MCF 10A (cell line): ENCODE measurements at regions not wholly inside any gene's neighbourhood (a gene's known extent, or its start where the extent isn't known, plus 50 kb on each side); places are given as distances from the start of the nearest gene placed in this dataset.
A peak's percentile ranks its signal among the peaks of the same experiment; 100 is the strongest.

Source experiments
- BruUV-seq: library from RNA; stranded (reverse); fragments of 400-500 nt; replicated peaks from 2 replicates; lab custom pipeline; 2021; lab: Mats Ljungman, UMichigan
- CTCF ChIA-PET: fragments of 300-600 bp; sonication (Branson Sonifier 250); formaldehyde crosslinking; extraction: SDS; loops from one replicate; lab custom pipeline; 2021; ENCODE audit warnings: antibody characterized with exemption, inconsistent platforms; lab: Yijun Ruan, JAX
- POLR2A ChIA-PET: fragments of 300-600, 350-650 bp; sonication (Branson Sonifier 250); formaldehyde crosslinking; extraction: SDS; loops from one replicate; lab custom pipeline; 2020; ENCODE audit warnings: antibody characterized with exemption, inconsistent platforms; lab: Yijun Ruan, JAX
- DNase-seq: peaks from one replicate; pipeline ENCODE4 v3.0.0-alpha.2; 2018; ENCODE audit not compliant: unreplicated experiment
- H3K27ac Mint-ChIP-seq: one replicate; pipeline ENCODE4 v1.8.0; 2022; ENCODE audit warnings: mild to moderate bottlenecking, low read depth, mixed read lengths; ENCODE audit not compliant: unreplicated experiment
- H3K27me3 Mint-ChIP-seq: one replicate; pipeline ENCODE4 v1.8.0; 2022; ENCODE audit warnings: mixed read lengths; ENCODE audit not compliant: insufficient read depth, unreplicated experiment
- H3K36me3 Mint-ChIP-seq: one replicate; pipeline ENCODE4 v1.8.0; 2022; ENCODE audit warnings: mild to moderate bottlenecking, moderate library complexity, mixed read lengths; ENCODE audit not compliant: insufficient read depth, unreplicated experiment
- H3K4me1 Mint-ChIP-seq: one replicate; pipeline ENCODE4 v1.8.0; 2022; ENCODE audit warnings: mixed read lengths; ENCODE audit not compliant: insufficient read depth, unreplicated experiment
- H3K4me3 Mint-ChIP-seq: one replicate; pipeline ENCODE4 v1.8.0; 2022; ENCODE audit warnings: mild to moderate bottlenecking, moderate library complexity, mixed read lengths; ENCODE audit not compliant: unreplicated experiment
- H3K9me3 Mint-ChIP-seq: one replicate; pipeline ENCODE4 v1.8.0; 2022; ENCODE audit warnings: mixed read lengths; ENCODE audit not compliant: unreplicated experiment
- intact Hi-C: fragments of 100-400 bp; cut with micrococcal nuclease; formaldehyde crosslinking; loops from 2 replicates; pipeline ENCODE4 v1.14.1; 2022
- TF ChIP-seq, protein P1 (sequence below): fragments of 200-600 bp; IDR thresholded peaks from one replicate; pipeline ENCODE4 v1.8.0; 2022; ENCODE audit warnings: antibody characterized with exemption, mild to moderate bottlenecking; ENCODE audit not compliant: unreplicated experiment

DNA sequence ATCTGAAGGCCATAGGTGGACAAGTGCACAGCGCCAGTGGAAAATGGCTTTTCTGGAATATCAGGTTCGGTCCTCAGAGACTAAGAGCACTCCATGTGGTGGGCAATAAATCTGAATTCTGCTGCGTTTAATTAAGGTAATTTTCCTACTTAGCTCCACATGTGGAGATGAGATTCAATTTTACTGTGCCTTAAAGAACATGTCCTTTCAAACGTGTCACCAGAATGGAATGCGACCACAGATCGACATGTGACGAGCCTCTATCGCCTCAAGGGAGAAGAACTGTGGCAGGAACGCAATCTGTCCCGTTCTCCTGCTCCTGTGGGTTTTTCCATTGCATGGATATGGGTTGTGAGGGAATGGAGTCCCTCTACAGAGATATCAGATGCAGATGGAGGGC, 205.3 kb upstream of the ZNF32 start:
- intact Hi-C loops: no loop called here
- no peaks in the 10 kb centered on the region for H3K27me3 Mint-ChIP-seq
- H3K4me3 Mint-ChIP-seq: no peak overlapping the region
- TF ChIP-seq, protein P1, sequence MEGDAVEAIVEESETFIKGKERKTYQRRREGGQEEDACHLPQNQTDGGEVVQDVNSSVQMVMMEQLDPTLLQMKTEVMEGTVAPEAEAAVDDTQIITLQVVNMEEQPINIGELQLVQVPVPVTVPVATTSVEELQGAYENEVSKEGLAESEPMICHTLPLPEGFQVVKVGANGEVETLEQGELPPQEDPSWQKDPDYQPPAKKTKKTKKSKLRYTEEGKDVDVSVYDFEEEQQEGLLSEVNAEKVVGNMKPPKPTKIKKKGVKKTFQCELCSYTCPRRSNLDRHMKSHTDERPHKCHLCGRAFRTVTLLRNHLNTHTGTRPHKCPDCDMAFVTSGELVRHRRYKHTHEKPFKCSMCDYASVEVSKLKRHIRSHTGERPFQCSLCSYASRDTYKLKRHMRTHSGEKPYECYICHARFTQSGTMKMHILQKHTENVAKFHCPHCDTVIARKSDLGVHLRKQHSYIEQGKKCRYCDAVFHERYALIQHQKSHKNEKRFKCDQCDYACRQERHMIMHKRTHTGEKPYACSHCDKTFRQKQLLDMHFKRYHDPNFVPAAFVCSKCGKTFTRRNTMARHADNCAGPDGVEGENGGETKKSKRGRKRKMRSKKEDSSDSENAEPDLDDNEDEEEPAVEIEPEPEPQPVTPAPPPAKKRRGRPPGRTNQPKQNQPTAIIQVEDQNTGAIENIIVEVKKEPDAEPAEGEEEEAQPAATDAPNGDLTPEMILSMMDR: no peak
- no peak overlapping the region for H3K27ac Mint-ChIP-seq
- H3K4me1 Mint-ChIP-seq: peaks cover 10% of the 10 kb centered on the region
- BruUV-seq: no TSS peak
- POLR2A ChIA-PET: no interaction called here
- H3K9me3 Mint-ChIP-seq: no peaks in the 10 kb centered on the region
- no peaks in the 10 kb centered on the region for H3K36me3 Mint-ChIP-seq
- peak; percentile 53 for DNase-seq
- CTCF ChIA-PET: no interaction called here

DNA sequence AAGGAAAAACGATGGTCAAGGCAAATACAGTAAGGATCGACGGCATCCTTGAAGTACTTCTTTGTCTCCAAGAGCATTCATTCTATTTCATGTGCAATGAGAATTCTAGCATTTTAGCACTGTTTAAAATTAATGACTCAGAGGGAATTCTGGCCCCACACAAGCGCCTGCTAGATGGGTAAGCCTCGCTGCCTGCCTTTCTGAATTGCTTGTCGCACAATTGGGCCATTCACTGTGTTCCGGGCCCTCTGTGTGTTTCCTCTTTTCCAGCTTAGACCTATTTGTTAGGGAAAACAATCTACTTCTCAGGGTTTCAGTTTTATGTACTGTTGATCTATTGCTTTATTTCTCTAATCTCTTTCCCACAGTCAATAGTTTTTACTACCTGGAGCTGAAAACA, 204.7 kb upstream of the ZNF32 start:
- H3K27ac Mint-ChIP-seq: no peak overlapping the region
- no peaks in the 10 kb centered on the region for H3K9me3 Mint-ChIP-seq
- H3K4me3 Mint-ChIP-seq: no peak overlapping the region
- ChIA-PET CTCF (interaction anchor here (0.6 kb wide), 1 partner anchor 10 kb away, joined by 3 read pairs; no protein-coding TSS in a partner anchor), POLR2A (no interaction called here)
- no peaks in the 10 kb centered on the region for H3K27me3 Mint-ChIP-seq
- intact Hi-C loops: no loop called here
- DNase-seq: no peak
- H3K36me3 Mint-ChIP-seq: no peaks in the 10 kb centered on the region
- TF ChIP-seq, protein P1: no peak
- peaks cover 10% of the 10 kb centered on the region for H3K4me1 Mint-ChIP-seq
- BruUV-seq: no TSS peak

DNA sequence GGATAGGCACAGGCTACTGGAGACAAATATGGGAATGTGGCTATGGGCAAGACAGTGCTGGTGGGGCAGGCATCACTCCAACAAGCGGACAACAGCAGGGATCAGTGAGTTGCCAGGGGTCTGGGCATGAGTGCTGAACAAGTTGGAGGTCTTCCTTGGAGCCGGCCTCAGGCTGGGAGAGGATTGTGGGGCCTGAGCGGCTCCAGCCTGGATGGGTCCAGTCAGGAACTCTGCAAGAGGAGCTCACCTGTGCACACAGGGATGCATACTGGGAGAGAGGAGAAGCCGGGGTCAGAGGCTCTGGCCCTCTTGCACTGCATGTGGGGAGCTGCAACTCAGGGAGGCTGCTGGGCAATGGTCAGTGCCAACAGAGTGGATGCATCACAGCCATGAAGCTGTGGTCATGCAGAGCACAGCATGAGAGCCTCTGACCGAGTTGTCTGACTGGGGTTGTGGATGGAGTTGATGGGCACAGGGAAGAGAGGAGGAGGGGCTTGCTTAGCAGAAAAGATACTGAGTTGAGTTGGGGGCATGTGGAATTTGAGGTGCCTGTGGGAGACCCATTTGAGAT, 204.0 kb upstream of the ZNF32 start:
- BruUV-seq: no TSS peak
- Mint-ChIP-seq H3K36me3 (no peaks in the 10 kb centered on the region), H3K27me3 (no peaks in the 10 kb centered on the region), H3K9me3 (no peaks in the 10 kb centered on the region), H3K4me3 (no peak overlapping the region), H3K4me1 (peaks cover 10% of the 10 kb centered on the region), H3K27ac (no peak overlapping the region)
- TF ChIP-seq, protein P1: no peak
- intact Hi-C loops: no loop called here
- ChIA-PET POLR2A (no interaction called here), CTCF (interaction anchor here (0.6 kb wide), 1 partner anchor 9 kb away, joined by 3 read pairs; no protein-coding TSS in a partner anchor)
- no peak for DNase-seq

DNA sequence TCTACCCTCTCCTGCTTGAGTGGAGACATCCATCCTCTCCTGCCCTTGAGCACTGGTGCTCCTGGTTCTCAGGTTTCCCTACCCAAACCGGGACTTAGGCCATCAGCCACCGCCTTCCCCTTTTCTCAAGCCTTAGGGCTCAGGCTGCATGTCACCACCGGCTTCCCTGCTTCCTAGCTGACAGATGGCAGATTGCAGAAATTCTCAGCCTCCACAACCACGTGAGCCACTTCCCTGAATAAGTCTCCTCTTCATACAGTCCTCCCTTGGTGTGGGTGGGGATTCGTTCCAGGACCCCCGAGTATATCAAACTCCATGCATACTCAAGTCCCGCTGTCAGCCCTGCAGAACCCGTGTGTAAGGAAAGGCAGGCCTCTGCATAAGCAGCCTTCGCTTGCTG, 203.5 kb upstream of the ZNF32 start:
- DNase-seq: no peak
- H3K27ac Mint-ChIP-seq: no peak overlapping the region
- TF ChIP-seq, protein P1: no peak
- ChIA-PET CTCF (no interaction called here), POLR2A (no interaction called here)
- no peaks in the 10 kb centered on the region for H3K27me3 Mint-ChIP-seq
- intact Hi-C loops: no loop called here
- BruUV-seq: no TSS peak
- H3K9me3 Mint-ChIP-seq: no peaks in the 10 kb centered on the region
- H3K36me3 Mint-ChIP-seq: no peaks in the 10 kb centered on the region
- H3K4me3 Mint-ChIP-seq: no peak overlapping the region
- H3K4me1 Mint-ChIP-seq: peaks cover 10% of the 10 kb centered on the region
